ENCODE measurements at regions not wholly inside any gene's neighbourhood (a gene's known extent, or its start where the extent isn't known, plus 50 kb on each side); places are given as distances from the start of the nearest gene placed in this dataset.

GRCh38 chr11:97015327-97015726 is 625.5 kb downstream of the JRKL start:
- H3K4me1 ChIP-seq (ENCODE audit: control insufficient read depth in 1 of 2, insufficient read depth in 2 of 2, low read depth in 1 of 2, low read length in 1 of 2), result no peaks in the 10 kb centered on the region
- CTCF ChIA-PET, result interaction anchor here (0.6 kb wide), 1 partner anchor 1997 kb away, joined by 3 read pairs; no protein-coding TSS in a partner anchor
- H3K27me3 ChIP-seq (ENCODE audit: insufficient read depth), result no peaks in the 10 kb centered on the region
- WGBS (ENCODE audit: low lambda C conversion rate), result 4% methylated on average over 2 of the region's 2 CpGs
- POLR2A ChIA-PET, result no interaction called here
- no peak overlapping the region for H3K4me2 ChIP-seq
- no peak overlapping the region for H3K4me3 ChIP-seq (ENCODE audit: low read depth in 2 of 2, low read length in 1 of 2)
- no peaks in the 10 kb centered on the region for H3K9me3 ChIP-seq
- no peaks in the 10 kb centered on the region for H3K79me2 ChIP-seq (ENCODE audit: insufficient read depth)
- H4K20me1 ChIP-seq (ENCODE audit: insufficient read depth), result no peaks in the 10 kb centered on the region
- H3F3A ChIP-seq (replicated peaks; ENCODE audit: insufficient read depth), result no peaks in the 10 kb centered on the region
- H3K9ac ChIP-seq, result no peak overlapping the region
- no peak overlapping the region for H2AFZ ChIP-seq (ENCODE audit: low read depth)
- no peak for TF ChIP-seq SMC3 (IDR thresholded peaks at IDR 0.05; ENCODE audit: low read depth, low read length)
- TF ChIP-seq NFIC (IDR thresholded peaks at IDR 0.05; ENCODE audit: borderline replicate concordance), result no peak
- TF ChIP-seq GABPA (IDR thresholded peaks at IDR 0.05; ENCODE audit: low read depth), result no peak
- TF ChIP-seq YY1 (IDR thresholded peaks at IDR 0.05; ENCODE audit: low read depth), result no peak
- no peak for TF ChIP-seq POLR2AphosphoS5 (IDR thresholded peaks at IDR 0.05; ENCODE audit: low read depth, low read length)
- TF ChIP-seq, protein P1, sequence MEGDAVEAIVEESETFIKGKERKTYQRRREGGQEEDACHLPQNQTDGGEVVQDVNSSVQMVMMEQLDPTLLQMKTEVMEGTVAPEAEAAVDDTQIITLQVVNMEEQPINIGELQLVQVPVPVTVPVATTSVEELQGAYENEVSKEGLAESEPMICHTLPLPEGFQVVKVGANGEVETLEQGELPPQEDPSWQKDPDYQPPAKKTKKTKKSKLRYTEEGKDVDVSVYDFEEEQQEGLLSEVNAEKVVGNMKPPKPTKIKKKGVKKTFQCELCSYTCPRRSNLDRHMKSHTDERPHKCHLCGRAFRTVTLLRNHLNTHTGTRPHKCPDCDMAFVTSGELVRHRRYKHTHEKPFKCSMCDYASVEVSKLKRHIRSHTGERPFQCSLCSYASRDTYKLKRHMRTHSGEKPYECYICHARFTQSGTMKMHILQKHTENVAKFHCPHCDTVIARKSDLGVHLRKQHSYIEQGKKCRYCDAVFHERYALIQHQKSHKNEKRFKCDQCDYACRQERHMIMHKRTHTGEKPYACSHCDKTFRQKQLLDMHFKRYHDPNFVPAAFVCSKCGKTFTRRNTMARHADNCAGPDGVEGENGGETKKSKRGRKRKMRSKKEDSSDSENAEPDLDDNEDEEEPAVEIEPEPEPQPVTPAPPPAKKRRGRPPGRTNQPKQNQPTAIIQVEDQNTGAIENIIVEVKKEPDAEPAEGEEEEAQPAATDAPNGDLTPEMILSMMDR (IDR thresholded peaks at IDR 0.05), result no peak
- TF ChIP-seq MEF2A (IDR thresholded peaks at IDR 0.05; ENCODE audit: borderline replicate concordance, low read depth), result no peak
- TF ChIP-seq JUND (IDR thresholded peaks at IDR 0.05), result no peak
- TF ChIP-seq PBX3 (IDR thresholded peaks at IDR 0.05), result no peak
- no peak for TF ChIP-seq TCF12 (IDR thresholded peaks at IDR 0.05)
- no peak for TF ChIP-seq NRF1 (IDR thresholded peaks at IDR 0.05; ENCODE audit: low read depth, low read length)
- no peak for TF ChIP-seq RFX5 (IDR thresholded peaks at IDR 0.05; ENCODE audit: low read length)
- no peak for TF ChIP-seq TAF1 (IDR thresholded peaks at IDR 0.05; ENCODE audit: borderline replicate concordance, low read depth, low read length)
- no peak for TF ChIP-seq RCOR1 (IDR thresholded peaks at IDR 0.05; ENCODE audit: low read length)
- no peak for TF ChIP-seq RAD21 (IDR thresholded peaks at IDR 0.05; ENCODE audit: low read length)
- no peak for TF ChIP-seq FOXM1 (IDR thresholded peaks at IDR 0.05; ENCODE audit: low read depth)
- TF ChIP-seq TEAD4 (IDR thresholded peaks at IDR 0.05; ENCODE audit: borderline replicate concordance, insufficient read depth), result no peak
- no peak for TF ChIP-seq FOSL2 (IDR thresholded peaks at IDR 0.05; ENCODE audit: borderline replicate concordance, low read depth)
- DNase-seq, result no peak
- no peak overlapping the region for H3K27ac ChIP-seq (ENCODE audit: low read depth in 2 of 2, low read length in 1 of 2)
- no peaks in the 10 kb centered on the region for H3K36me3 ChIP-seq (replicated peaks in 1 of 2; ENCODE audit: control insufficient read depth in 1 of 2, insufficient read depth in 2 of 2, low read length in 1 of 2)
- H3K9me2 ChIP-seq, result no peaks in the 10 kb centered on the region

- WGBS (ENCODE audit: low lambda C conversion rate), result 27% methylated on average over 3 of the region's 3 CpGs
- Histone ChIP-seq H3K4me3 (ENCODE audit: low read depth in 2 of 2, low read length in 1 of 2) (no peak overlapping the region), H3K27ac (ENCODE audit: low read depth in 2 of 2, low read length in 1 of 2) (no peak overlapping the region), H3K27me3 (ENCODE audit: insufficient read depth) (no peaks in the 10 kb centered on the region), H3K79me2 (ENCODE audit: insufficient read depth) (no peaks in the 10 kb centered on the region), H3K4me2 (no peak overlapping the region), H3K9me2 (no peaks in the 10 kb centered on the region; the same call in 1 of the 2 replicates), H2AFZ (ENCODE audit: low read depth) (no peak overlapping the region), H3F3A (replicated peaks; ENCODE audit: insufficient read depth) (no peaks in the 10 kb centered on the region), H3K9me3 (no peaks in the 10 kb centered on the region), H3K4me1 (ENCODE audit: control insufficient read depth in 1 of 2, insufficient read depth in 2 of 2, low read depth in 1 of 2, low read length in 1 of 2) (no peaks in the 10 kb centered on the region), H3K36me3 (replicated peaks in 1 of 2; ENCODE audit: control insufficient read depth in 1 of 2, insufficient read depth in 2 of 2, low read length in 1 of 2) (no peaks in the 10 kb centered on the region), H4K20me1 (ENCODE audit: insufficient read depth) (no peaks in the 10 kb centered on the region), H3K9ac (no peak overlapping the region)
- no peak for DNase-seq
- POLR2A ChIA-PET, result no interaction called here
- TF ChIP-seq TAF1 (IDR thresholded peaks at IDR 0.05; ENCODE audit: borderline replicate concordance, low read depth, low read length) (no peak), SIN3A (IDR thresholded peaks at IDR 0.05; ENCODE audit: borderline replicate concordance, low read depth, low read length) (no peak), EZH2phosphoT487 (IDR thresholded peaks at IDR 0.05; ENCODE audit: borderline replicate concordance, low read depth) (no peak), NRF1 (IDR thresholded peaks at IDR 0.05; ENCODE audit: low read depth, low read length) (no peak), FOSL2 (IDR thresholded peaks at IDR 0.05; ENCODE audit: borderline replicate concordance, low read depth) (no peak), SMC3 (IDR thresholded peaks at IDR 0.05; ENCODE audit: low read depth, low read length) (no peak)
- CTCF ChIA-PET, result no interaction called here
Measured at GRCh38 chr11:97019305-97019704, 629.5 kb downstream of the JRKL start.

Data from SK-N-SH (cell line).